Activated CD4-positive, alpha-beta memory T cell treated with anti-CD3 and anti-CD28 coated beads for 36 hours (primary cell): ENCODE measurements at regions not wholly inside any gene's neighbourhood (a gene's known extent, or its start where the extent isn't known, plus 50 kb on each side); places are given as distances from the start of the nearest gene placed in this dataset.

Experiments used
- CTCF ChIA-PET: fragments of 350-600 bp; sonication (Branson Sonifier 250); formaldehyde crosslinking; loops from one replicate; lab custom pipeline; 2021; ENCODE audit warnings: antibody characterized with exemption, inconsistent platforms; lab: Charles Lee
- POLR2A ChIA-PET: fragments of 350-600 bp; sonication (Branson Sonifier 250); formaldehyde crosslinking; loops from one replicate; lab custom pipeline; 2021; ENCODE audit warnings: antibody characterized with exemption; lab: Charles Lee
- DNase-seq: peaks from one replicate; pipeline ENCODE4 v3.0.0-alpha.2; 2020
- H3K27ac Mint-ChIP-seq: one replicate; pipeline ENCODE4 v1.8.0; 2021; ENCODE audit warnings: mixed read lengths
- H3K27me3 Mint-ChIP-seq: one replicate; pipeline ENCODE4 v1.8.0; 2021; ENCODE audit warnings: mixed read lengths
- H3K36me3 Mint-ChIP-seq: one replicate; pipeline ENCODE4 v1.8.0; 2021; ENCODE audit warnings: mixed read lengths
- H3K4me1 Mint-ChIP-seq: one replicate; pipeline ENCODE4 v1.8.0; 2021; ENCODE audit warnings: low read depth, mixed read lengths
- H3K4me3 Mint-ChIP-seq: one replicate; pipeline ENCODE4 v1.8.0; 2021; ENCODE audit warnings: mild to moderate bottlenecking, mixed read lengths
- H3K9me3 Mint-ChIP-seq: one replicate; pipeline ENCODE4 v1.8.0; 2021; ENCODE audit warnings: mixed read lengths
- intact Hi-C: fragments of 100-400 bp; cut with micrococcal nuclease; formaldehyde crosslinking; loops from one replicate; pipeline ENCODE4 v1.15.1; 2023

DNA sequence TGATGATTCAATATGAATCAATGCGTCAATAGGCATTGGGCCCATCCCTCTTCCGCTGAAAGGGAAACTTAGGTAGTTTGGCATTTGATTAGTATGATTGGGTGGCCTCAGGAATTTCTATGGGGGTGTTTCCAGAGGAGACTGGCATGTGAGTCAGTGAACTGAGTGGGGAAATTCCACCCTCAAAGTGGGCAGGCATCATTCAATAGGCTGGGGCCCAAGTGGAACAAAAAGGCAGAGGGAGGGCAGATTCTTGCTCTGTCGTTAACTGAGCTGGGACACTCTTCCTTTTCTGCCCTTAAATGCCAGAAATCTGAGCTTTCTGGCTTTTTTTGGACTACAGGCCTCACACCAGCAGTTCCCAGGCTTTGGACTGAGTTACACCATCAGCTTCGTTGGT is 373.5 kb downstream of the RPS29 start:
- no peaks in the 10 kb centered on the region for H3K9me3 Mint-ChIP-seq
- no peak overlapping the region for H3K27ac Mint-ChIP-seq
- H3K4me3 Mint-ChIP-seq = no peak overlapping the region
- no peaks in the 10 kb centered on the region for H3K36me3 Mint-ChIP-seq
- intact Hi-C loops = no loop called here
- CTCF ChIA-PET = no interaction called here
- DNase-seq = no peak
- no peaks in the 10 kb centered on the region for H3K27me3 Mint-ChIP-seq
- H3K4me1 Mint-ChIP-seq = no peaks in the 10 kb centered on the region
- POLR2A ChIA-PET = no interaction called here

DNA sequence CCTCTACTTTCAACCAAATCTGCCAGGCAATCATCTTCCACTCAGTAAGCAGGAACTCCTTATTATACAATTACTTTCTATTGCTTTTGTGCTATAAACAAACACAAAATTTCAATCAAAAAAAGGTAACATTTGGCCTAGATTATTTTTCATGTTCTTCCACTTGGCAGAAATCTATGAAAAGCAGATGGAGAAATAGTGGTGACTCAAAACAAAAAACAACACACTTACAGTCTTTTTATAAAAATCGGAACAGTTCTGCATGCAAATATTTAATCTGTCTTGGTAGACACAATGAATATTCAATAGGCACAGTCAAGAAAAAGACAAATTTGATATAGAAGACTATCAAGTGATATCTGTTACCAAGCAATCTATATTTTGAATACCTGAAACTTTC is 376.8 kb downstream of the RPS29 start:
- H3K4me3 Mint-ChIP-seq = no peak overlapping the region
- POLR2A ChIA-PET = no interaction called here
- no peak for DNase-seq
- H3K9me3 Mint-ChIP-seq = no peaks in the 10 kb centered on the region
- H3K36me3 Mint-ChIP-seq = no peaks in the 10 kb centered on the region
- no peak overlapping the region for H3K27ac Mint-ChIP-seq
- CTCF ChIA-PET = no interaction called here
- intact Hi-C loops = no loop called here
- H3K4me1 Mint-ChIP-seq = no peaks in the 10 kb centered on the region
- no peaks in the 10 kb centered on the region for H3K27me3 Mint-ChIP-seq

DNA sequence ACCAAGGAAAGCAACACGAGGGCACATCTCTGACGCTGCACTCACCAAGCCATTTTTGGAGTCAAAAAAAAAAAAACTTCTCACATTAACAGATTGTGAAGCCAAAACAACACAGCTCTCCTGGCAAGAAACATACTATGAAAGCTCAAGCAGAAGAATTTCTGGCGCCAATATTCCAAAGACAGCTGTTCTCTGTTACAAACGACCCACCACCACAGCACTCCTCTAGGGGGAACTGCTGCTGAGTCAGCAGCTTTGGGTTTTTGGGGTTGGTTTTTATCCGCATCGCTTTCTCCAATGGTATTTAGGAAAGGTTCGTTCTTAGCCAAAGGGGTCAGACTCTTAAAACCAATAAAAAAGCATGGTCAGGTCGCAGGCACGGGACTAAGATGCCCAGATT is 379.4 kb downstream of the RPS29 start:
- H3K4me1 Mint-ChIP-seq = no peaks in the 10 kb centered on the region
- no peak overlapping the region for H3K27ac Mint-ChIP-seq
- CTCF ChIA-PET = no interaction called here
- intact Hi-C loops = no loop called here
- no peaks in the 10 kb centered on the region for H3K36me3 Mint-ChIP-seq
- H3K4me3 Mint-ChIP-seq = no peak overlapping the region
- POLR2A ChIA-PET = no interaction called here
- H3K27me3 Mint-ChIP-seq = no peaks in the 10 kb centered on the region
- DNase-seq = no peak
- H3K9me3 Mint-ChIP-seq = no peaks in the 10 kb centered on the region

GRCh38 chr14:49203676-49204075 is 382.5 kb downstream of the RPS29 start:
- ChIA-PET POLR2A (no interaction called here), CTCF (no interaction called here)
- H3K9me3 Mint-ChIP-seq = no peaks in the 10 kb centered on the region
- H3K4me3 Mint-ChIP-seq = no peak overlapping the region
- H3K4me1 Mint-ChIP-seq = no peaks in the 10 kb centered on the region
- DNase-seq = no peak
- intact Hi-C loops = no loop called here
- H3K27me3 Mint-ChIP-seq = no peaks in the 10 kb centered on the region
- no peaks in the 10 kb centered on the region for H3K36me3 Mint-ChIP-seq
- H3K27ac Mint-ChIP-seq = no peak overlapping the region

- POLR2A ChIA-PET = no interaction called here
- Mint-ChIP-seq H3K27me3 (no peaks in the 10 kb centered on the region), H3K36me3 (no peaks in the 10 kb centered on the region), H3K4me1 (no peaks in the 10 kb centered on the region), H3K9me3 (no peaks in the 10 kb centered on the region), H3K4me3 (no peak overlapping the region), H3K27ac (no peak overlapping the region)
- CTCF ChIA-PET = no interaction called here
- intact Hi-C loops = no loop called here
- DNase-seq = no peak
These were observed 387.0 kb downstream of the RPS29 start for GRCh38 chr14:49199159-49199558.

DNA sequence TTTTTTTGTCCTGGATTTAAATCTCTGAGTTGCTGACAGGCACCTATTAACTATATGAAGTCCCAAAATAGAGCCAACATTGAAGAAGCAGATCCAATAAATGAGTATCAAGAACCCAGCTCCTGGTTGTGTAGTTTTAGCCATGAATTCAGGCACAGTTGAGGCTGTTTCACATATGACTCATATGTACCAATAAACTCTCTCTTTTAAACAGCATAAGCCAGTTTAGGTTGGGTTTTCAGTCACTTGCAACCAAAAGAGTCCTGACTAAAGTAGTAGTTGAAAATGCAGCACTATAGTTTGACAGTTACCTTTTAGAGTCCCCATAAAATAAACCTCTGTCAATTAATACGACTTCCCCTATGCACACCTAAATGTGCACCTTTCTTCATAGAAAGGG is 389.9 kb downstream of the RPS29 start:
- H3K27ac Mint-ChIP-seq = no peak overlapping the region
- intact Hi-C loops = no loop called here
- ChIA-PET CTCF (no interaction called here), POLR2A (no interaction called here)
- no peak for DNase-seq
- H3K9me3 Mint-ChIP-seq = no peaks in the 10 kb centered on the region
- H3K36me3 Mint-ChIP-seq = no peaks in the 10 kb centered on the region
- no peaks in the 10 kb centered on the region for H3K27me3 Mint-ChIP-seq
- no peaks in the 10 kb centered on the region for H3K4me1 Mint-ChIP-seq
- H3K4me3 Mint-ChIP-seq = no peak overlapping the region

DNA sequence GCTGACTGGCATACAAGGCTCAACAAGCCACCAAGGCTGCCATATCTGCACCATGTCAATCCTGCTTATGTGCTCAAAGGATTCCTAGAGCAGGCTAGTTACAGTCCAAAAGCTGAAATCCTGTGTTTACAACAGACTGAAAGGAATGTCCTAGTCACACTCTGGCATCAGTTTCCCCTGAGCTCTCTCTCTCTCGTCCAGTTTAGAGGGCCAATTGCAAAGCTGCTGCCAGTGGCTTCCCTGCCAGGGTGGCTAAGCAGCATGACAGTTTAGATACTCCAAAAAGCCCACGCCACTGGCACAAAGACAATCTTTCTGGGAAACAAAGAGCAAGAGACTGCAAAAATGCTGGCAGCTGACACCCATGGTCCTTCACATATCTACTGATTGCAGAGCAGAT is 392.1 kb downstream of the RPS29 start:
- H3K27me3 Mint-ChIP-seq = peaks cover 2% of the 10 kb centered on the region
- POLR2A ChIA-PET = no interaction called here
- H3K4me1 Mint-ChIP-seq = no peaks in the 10 kb centered on the region
- H3K36me3 Mint-ChIP-seq = no peaks in the 10 kb centered on the region
- H3K4me3 Mint-ChIP-seq = no peak overlapping the region
- DNase-seq = no peak
- intact Hi-C loops = no loop called here
- CTCF ChIA-PET = no interaction called here
- H3K9me3 Mint-ChIP-seq = no peaks in the 10 kb centered on the region
- H3K27ac Mint-ChIP-seq = no peak overlapping the region

- Mint-ChIP-seq H3K4me3 (no peak overlapping the region), H3K36me3 (no peaks in the 10 kb centered on the region), H3K27me3 (peaks cover 2% of the 10 kb centered on the region), H3K9me3 (no peaks in the 10 kb centered on the region), H3K4me1 (no peaks in the 10 kb centered on the region), H3K27ac (no peak overlapping the region)
- intact Hi-C loops = no loop called here
- DNase-seq = no peak
- ChIA-PET CTCF (no interaction called here), POLR2A (no interaction called here)
These were observed 392.7 kb downstream of the RPS29 start for GRCh38 chr14:49193332-49194065.

GRCh38 chr14:49191380-49191779 is 394.8 kb downstream of the RPS29 start:
- intact Hi-C loops = no loop called here
- H3K4me3 Mint-ChIP-seq = no peak overlapping the region
- no peak overlapping the region for H3K27ac Mint-ChIP-seq
- peaks cover 2% of the 10 kb centered on the region for H3K27me3 Mint-ChIP-seq
- POLR2A ChIA-PET = no interaction called here
- DNase-seq = no peak
- no peaks in the 10 kb centered on the region for H3K9me3 Mint-ChIP-seq
- H3K36me3 Mint-ChIP-seq = no peaks in the 10 kb centered on the region
- CTCF ChIA-PET = no interaction called here
- H3K4me1 Mint-ChIP-seq = no peaks in the 10 kb centered on the region

- Mint-ChIP-seq H3K4me3 (no peak overlapping the region), H3K9me3 (no peaks in the 10 kb centered on the region), H3K4me1 (no peaks in the 10 kb centered on the region), H3K27ac (no peak overlapping the region), H3K27me3 (peaks cover 2% of the 10 kb centered on the region), H3K36me3 (no peaks in the 10 kb centered on the region)
- intact Hi-C loops = no loop called here
- ChIA-PET POLR2A (no interaction called here), CTCF (no interaction called here)
- DNase-seq = no peak
These were observed 396.8 kb downstream of the RPS29 start for GRCh38 chr14:49189375-49189774.

DNA sequence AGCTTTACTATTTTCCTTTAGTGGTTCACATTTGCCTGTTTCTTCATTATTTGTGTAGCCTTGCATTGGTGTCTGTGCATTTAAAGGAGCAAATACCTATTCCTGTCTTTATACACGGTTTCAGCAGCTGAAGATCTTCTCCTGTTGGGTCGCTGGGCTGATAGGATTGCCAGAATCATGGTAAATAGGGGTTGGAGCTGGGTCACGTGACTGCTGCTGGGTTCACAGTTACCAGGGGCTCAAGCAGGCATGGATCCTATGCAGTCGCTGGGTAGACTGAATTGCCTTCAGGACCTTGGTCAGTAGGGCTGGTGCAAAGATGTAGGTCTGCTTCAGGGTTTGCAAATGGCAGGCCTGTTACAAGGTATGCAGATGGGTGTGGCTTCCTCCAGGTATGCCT is 398.4 kb downstream of the RPS29 start:
- Mint-ChIP-seq H3K36me3 (no peaks in the 10 kb centered on the region), H3K27me3 (peaks cover 2% of the 10 kb centered on the region), H3K9me3 (peaks cover 3% of the 10 kb centered on the region), H3K4me1 (no peaks in the 10 kb centered on the region), H3K4me3 (no peak overlapping the region), H3K27ac (no peak overlapping the region)
- POLR2A ChIA-PET = no interaction called here
- intact Hi-C loops = no loop called here
- CTCF ChIA-PET = no interaction called here
- no peak for DNase-seq

- peaks cover 7% of the 10 kb centered on the region for H3K9me3 Mint-ChIP-seq
- no peaks in the 10 kb centered on the region for H3K36me3 Mint-ChIP-seq
- peak; percentile 46 for DNase-seq
- no peaks in the 10 kb centered on the region for H3K4me1 Mint-ChIP-seq
- H3K27me3 Mint-ChIP-seq = no peaks in the 10 kb centered on the region
- ChIA-PET POLR2A (no interaction called here), CTCF (interaction anchor here (1.1 kb wide), 1 partner anchor 52 kb away, joined by 3 read pairs; no protein-coding TSS in a partner anchor)
- no peak overlapping the region for H3K27ac Mint-ChIP-seq
- intact Hi-C loops = no loop called here
- no peak overlapping the region for H3K4me3 Mint-ChIP-seq
These were observed 412.3 kb downstream of the RPS29 start for GRCh38 chr14:49173765-49174373.

- Mint-ChIP-seq H3K9me3 (no peaks in the 10 kb centered on the region), H3K4me1 (no peaks in the 10 kb centered on the region), H3K4me3 (no peak overlapping the region), H3K27me3 (no peaks in the 10 kb centered on the region), H3K36me3 (no peaks in the 10 kb centered on the region), H3K27ac (no peak overlapping the region)
- intact Hi-C loops = no loop called here
- no peak for DNase-seq
- ChIA-PET POLR2A (no interaction called here), CTCF (no interaction called here)
These were observed 422.1 kb downstream of the RPS29 start for GRCh38 chr14:49164074-49164473.
